Breast epithelium (tissue), 3 donors: ENCODE measurements at regions not wholly inside any gene's neighbourhood (a gene's known extent, or its start where the extent isn't known, plus 50 kb on each side); places are given as distances from the start of the nearest gene placed in this dataset.

Source experiments
- POLR2A ChIP-seq: fragments of 450-650 bp; IDR thresholded peaks from one replicate; pipeline ENCODE4 v1.6.1; 2016; ENCODE audit warnings: antibody characterized with exemption, mild to moderate bottlenecking, moderate library complexity
- POLR2AphosphoS5 ChIP-seq, 3 donors: sonication (generic); formaldehyde crosslinking; IDR thresholded peaks; one replicate each; pipeline ENCODE4 v1.6.1; 2017; ENCODE audit warnings: antibody characterized with exemption in 3 of 3
- TF ChIP-seq, protein P1 (sequence below), 3 donors: fragments of 450-650 bp; IDR thresholded peaks; one replicate each; pipeline ENCODE4 v1.5.1; 2016 to 2017; ENCODE audit warnings: antibody characterized with exemption in 3 of 3, mild to moderate bottlenecking in 3 of 3, moderate library complexity in 3 of 3

- TF ChIP-seq, protein P1, sequence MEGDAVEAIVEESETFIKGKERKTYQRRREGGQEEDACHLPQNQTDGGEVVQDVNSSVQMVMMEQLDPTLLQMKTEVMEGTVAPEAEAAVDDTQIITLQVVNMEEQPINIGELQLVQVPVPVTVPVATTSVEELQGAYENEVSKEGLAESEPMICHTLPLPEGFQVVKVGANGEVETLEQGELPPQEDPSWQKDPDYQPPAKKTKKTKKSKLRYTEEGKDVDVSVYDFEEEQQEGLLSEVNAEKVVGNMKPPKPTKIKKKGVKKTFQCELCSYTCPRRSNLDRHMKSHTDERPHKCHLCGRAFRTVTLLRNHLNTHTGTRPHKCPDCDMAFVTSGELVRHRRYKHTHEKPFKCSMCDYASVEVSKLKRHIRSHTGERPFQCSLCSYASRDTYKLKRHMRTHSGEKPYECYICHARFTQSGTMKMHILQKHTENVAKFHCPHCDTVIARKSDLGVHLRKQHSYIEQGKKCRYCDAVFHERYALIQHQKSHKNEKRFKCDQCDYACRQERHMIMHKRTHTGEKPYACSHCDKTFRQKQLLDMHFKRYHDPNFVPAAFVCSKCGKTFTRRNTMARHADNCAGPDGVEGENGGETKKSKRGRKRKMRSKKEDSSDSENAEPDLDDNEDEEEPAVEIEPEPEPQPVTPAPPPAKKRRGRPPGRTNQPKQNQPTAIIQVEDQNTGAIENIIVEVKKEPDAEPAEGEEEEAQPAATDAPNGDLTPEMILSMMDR (IDR thresholded peaks at IDR 0.05) = no peak
- TF ChIP-seq POLR2A (no peak), POLR2AphosphoS5 (IDR thresholded peaks at IDR 0.05) (no peak)
These were observed 518.5 kb downstream of the PREX1 start for GRCh38 chr20:48309293-48309692.
